ENCODE measurements at regions not wholly inside any gene's neighbourhood (a gene's known extent, or its start where the extent isn't known, plus 50 kb on each side); places are given as distances from the start of the nearest gene placed in this dataset.

DNA sequence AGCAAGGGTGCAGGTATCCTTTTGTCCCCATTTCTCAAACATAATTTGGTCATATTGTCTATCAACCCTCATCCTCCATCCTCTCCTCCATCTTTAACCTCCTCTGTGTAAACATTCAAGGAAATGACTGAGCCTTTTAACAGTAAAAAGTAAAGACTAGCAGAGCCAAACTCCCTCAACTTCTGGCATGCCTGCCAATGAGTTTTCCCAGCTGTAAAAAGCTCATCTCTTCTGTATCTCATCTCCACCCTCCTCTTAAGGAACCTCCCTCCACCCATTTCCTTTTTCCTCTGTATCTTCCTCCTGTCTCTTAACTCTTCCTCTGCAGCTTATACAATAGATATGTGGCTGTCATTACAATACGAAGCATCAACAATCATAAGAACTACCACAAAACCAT is 76.9 kb upstream of the PSMD7 start:
- no peak overlapping the region for H3K4me3 ChIP-seq
- H3K27ac ChIP-seq = no peak overlapping the region
- H3K9me3 ChIP-seq = no peaks in the 10 kb centered on the region
- no peak for DNase-seq
- TF ChIP-seq POLR2A (IDR thresholded peaks at IDR 0.05) (no peak), CTCF (IDR thresholded peaks at IDR 0.05) (no peak)
- H3K27me3 ChIP-seq = no peaks in the 10 kb centered on the region
- H3K36me3 ChIP-seq = no peaks in the 10 kb centered on the region
- H3K4me1 ChIP-seq = no peaks in the 10 kb centered on the region

- no peak overlapping the region for H3K27ac ChIP-seq
- no peaks in the 10 kb centered on the region for H3K27me3 ChIP-seq
- H3K4me3 ChIP-seq = no peak overlapping the region
- no peaks in the 10 kb centered on the region for H3K9me3 ChIP-seq
- TF ChIP-seq POLR2A (IDR thresholded peaks at IDR 0.05) (no peak), CTCF (IDR thresholded peaks at IDR 0.05) (no peak)
- no peak for DNase-seq
- no peaks in the 10 kb centered on the region for H3K4me1 ChIP-seq
- no peaks in the 10 kb centered on the region for H3K36me3 ChIP-seq
Observed at GRCh38 chr16:74218871-74219270, 77.7 kb upstream of the PSMD7 start.

GRCh38 chr16:74216319-74216718 is 80.3 kb upstream of the PSMD7 start:
- Histone ChIP-seq H3K36me3 (no peaks in the 10 kb centered on the region), H3K27me3 (no peaks in the 10 kb centered on the region), H3K4me3 (no peak overlapping the region), H3K4me1 (no peaks in the 10 kb centered on the region), H3K9me3 (no peaks in the 10 kb centered on the region), H3K27ac (no peak overlapping the region)
- TF ChIP-seq POLR2A (IDR thresholded peaks at IDR 0.05) (no peak), CTCF (IDR thresholded peaks at IDR 0.05) (no peak)
- no peak for DNase-seq

GRCh38 chr16:74215249-74215648 is 81.4 kb upstream of the PSMD7 start:
- Histone ChIP-seq H3K27ac (no peak overlapping the region), H3K4me1 (no peaks in the 10 kb centered on the region), H3K27me3 (no peaks in the 10 kb centered on the region), H3K36me3 (no peaks in the 10 kb centered on the region), H3K4me3 (no peak overlapping the region), H3K9me3 (no peaks in the 10 kb centered on the region)
- TF ChIP-seq POLR2A (IDR thresholded peaks at IDR 0.05) (no peak), CTCF (IDR thresholded peaks at IDR 0.05) (no peak)
- no peak for DNase-seq

- no peaks in the 10 kb centered on the region for H3K4me1 ChIP-seq
- no peaks in the 10 kb centered on the region for H3K9me3 ChIP-seq
- no peak overlapping the region for H3K4me3 ChIP-seq
- no peak for DNase-seq
- no peaks in the 10 kb centered on the region for H3K36me3 ChIP-seq
- TF ChIP-seq POLR2A (IDR thresholded peaks at IDR 0.05) (no peak), CTCF (IDR thresholded peaks at IDR 0.05) (no peak)
- no peak overlapping the region for H3K27ac ChIP-seq
- no peaks in the 10 kb centered on the region for H3K27me3 ChIP-seq
Observed at GRCh38 chr16:74213372-74213771, 83.2 kb upstream of the PSMD7 start.

DNA sequence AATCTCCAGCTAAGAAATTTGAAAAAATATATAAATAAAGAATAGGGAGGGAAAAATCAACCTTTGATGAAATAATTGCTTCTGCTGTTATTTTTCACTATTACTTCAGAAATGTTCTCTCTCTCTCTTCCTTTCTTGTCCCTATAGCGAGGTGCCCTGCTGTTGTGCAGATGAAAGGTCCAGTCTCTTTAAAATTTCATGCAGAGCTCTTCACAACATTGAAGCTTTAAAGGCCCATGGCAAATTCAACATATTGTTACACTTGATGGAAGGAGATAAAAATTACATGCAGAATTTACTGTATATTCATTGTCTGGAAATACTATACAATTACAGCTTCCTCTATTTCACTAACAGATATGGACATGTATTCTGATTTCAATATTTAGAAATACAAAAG is 86.4 kb upstream of the PSMD7 start:
- no peaks in the 10 kb centered on the region for H3K36me3 ChIP-seq
- H3K9me3 ChIP-seq = no peaks in the 10 kb centered on the region
- no peaks in the 10 kb centered on the region for H3K4me1 ChIP-seq
- H3K27me3 ChIP-seq = no peaks in the 10 kb centered on the region
- H3K4me3 ChIP-seq = no peak overlapping the region
- DNase-seq = no peak
- TF ChIP-seq CTCF (IDR thresholded peaks at IDR 0.05) = no peak
- no peak for TF ChIP-seq POLR2A (IDR thresholded peaks at IDR 0.05)
- no peak overlapping the region for H3K27ac ChIP-seq
